GM18505 (cell line): ENCODE measurements at regions not wholly inside any gene's neighbourhood (a gene's known extent, or its start where the extent isn't known, plus 50 kb on each side); places are given as distances from the start of the nearest gene placed in this dataset.
"Not testable (repeated sequence)": the region's sequence is repeated elsewhere in the genome, so short reads cannot be mapped to it uniquely, and the experiment has no call there.

Experiments used
- ATAC-seq: cut with Tn5 transposase; IDR thresholded peaks from one replicate; pipeline ENCODE4 v1.9.1; 2021; ENCODE audit not compliant: unreplicated experiment
- POLR2A ChIP-seq: IDR thresholded peaks from 4 replicates; pipeline ENCODE4 v1.6.1; 2011; ENCODE audit warnings: borderline replicate concordance; ENCODE audit not compliant: insufficient read depth, insufficient read length; ENCODE audit errors: extremely low read depth

- no peak for TF ChIP-seq POLR2A
- ATAC-seq: no peak
Measured at GRCh38 chr4:129232589-129233337, 136.8 kb downstream of the C4orf33 start.

- no peak for ATAC-seq
- TF ChIP-seq POLR2A: no peak
Measured at GRCh38 chr4:129233691-129234090, 137.7 kb downstream of the C4orf33 start.

DNA sequence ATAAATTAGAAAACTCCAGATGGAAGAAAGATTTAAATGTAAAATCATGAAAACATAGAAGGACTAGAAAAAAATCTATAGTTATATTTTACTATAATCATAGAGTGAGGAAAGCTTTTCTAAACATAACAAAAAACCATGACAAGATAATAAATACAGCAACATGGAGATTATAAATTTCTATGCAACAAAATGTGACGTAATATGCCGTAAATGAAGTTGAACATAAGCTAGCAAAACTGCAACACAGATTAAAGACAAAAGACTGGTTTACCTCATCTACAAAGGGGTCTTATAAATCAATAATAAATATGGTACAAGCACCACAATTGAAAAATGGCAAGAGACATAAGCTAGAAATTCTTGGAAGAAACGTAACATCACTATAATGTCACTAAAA lies 140.4 kb downstream of the C4orf33 start:
- no peak for TF ChIP-seq POLR2A

DNA sequence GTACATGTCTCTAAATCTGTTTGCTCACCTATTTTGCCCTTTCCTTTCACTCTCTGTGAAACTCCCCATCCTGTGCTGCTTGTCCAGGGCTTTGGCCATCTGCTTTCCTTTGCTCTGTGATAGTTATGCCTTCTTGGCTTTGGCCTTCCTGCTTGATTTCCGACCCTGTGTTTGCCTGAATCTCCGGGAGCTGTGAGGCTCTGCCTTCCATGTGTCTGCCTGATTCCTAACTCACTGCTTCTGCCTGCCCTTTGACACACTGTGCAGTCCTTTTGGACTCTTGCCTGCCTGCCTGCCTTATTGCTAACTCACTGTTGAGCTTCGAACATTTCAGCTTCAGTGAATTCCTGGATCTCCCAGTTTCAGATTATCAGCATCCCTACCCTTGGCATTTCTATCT lies 143.1 kb downstream of the C4orf33 start:
- no peak for TF ChIP-seq POLR2A
- no peak for ATAC-seq

More for the DNA sequence above, 140.4 kb downstream of the C4orf33 start:
- no peak for ATAC-seq

- no peak for ATAC-seq
- no peak for TF ChIP-seq POLR2A
Measured at GRCh38 chr4:129240816-129241215, 144.9 kb downstream of the C4orf33 start.

GRCh38 chr4:129246145-129246544 lies 150.2 kb downstream of the C4orf33 start:
- no peak for TF ChIP-seq POLR2A
- no peak for ATAC-seq

DNA sequence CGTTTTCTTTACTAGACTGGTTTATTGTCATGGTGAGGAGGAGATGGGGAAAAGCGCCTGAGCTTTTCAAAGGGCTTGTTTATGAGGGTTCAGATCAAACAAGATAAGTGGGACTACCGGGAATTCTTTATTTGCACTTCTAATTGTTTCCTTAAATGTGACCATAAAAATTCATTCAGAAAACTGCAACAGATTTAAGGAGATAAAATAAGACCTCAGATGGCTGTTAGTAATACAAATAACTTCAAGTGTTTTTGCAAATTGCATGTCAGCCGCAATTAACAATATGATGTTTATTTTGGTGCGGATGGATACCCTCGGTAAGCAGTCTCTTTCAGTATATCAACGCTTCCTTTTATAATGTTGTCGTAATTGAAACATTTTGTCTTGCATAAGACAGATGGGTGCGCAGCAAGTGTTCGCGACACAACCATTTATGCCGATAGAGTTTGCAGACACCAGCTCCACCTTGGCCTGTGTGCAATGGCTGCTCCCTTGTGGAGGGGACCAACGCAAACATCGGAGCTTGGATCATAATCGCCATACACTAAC lies 151.0 kb downstream of the C4orf33 start:
- ATAC-seq: no peak
- TF ChIP-seq POLR2A: no peak

DNA sequence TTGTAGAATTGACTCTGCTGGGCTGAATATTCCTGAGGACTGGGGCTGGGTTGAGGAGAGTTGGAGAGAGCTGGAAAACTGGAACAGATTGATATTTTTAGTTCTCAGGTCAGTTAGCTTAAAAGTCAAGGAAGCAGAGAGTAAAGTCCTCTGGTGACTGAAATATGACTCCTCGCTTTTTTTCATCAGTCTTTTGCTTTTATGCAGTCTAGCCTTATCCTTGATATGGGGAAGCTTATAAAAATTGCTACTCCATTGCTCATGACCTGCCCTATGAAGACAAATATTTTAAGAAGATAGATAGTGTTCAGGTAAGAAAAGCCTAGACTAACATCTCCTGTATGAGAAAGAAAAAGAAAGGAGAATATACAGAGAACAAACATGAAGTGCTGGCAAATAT lies 152.7 kb downstream of the C4orf33 start:
- no peak for TF ChIP-seq POLR2A
- ATAC-seq: no peak

GRCh38 chr4:129254126-129254525 lies 158.2 kb downstream of the C4orf33 start:
- no peak for TF ChIP-seq POLR2A
- no peak for ATAC-seq

- no peak for TF ChIP-seq POLR2A
- ATAC-seq: no peak
Measured at GRCh38 chr4:129254526-129254925, 158.6 kb downstream of the C4orf33 start.

GRCh38 chr4:129261584-129261983 lies 165.6 kb downstream of the C4orf33 start:
- no peak for TF ChIP-seq POLR2A
- no peak for ATAC-seq

- no peak for TF ChIP-seq POLR2A
- peak; percentile 98 for ATAC-seq
Measured at GRCh38 chr4:129264008-129264657, 168.2 kb downstream of the C4orf33 start.

GRCh38 chr4:129278868-129279267 lies 182.9 kb downstream of the C4orf33 start:
- TF ChIP-seq POLR2A: no peak
- ATAC-seq: no peak

DNA sequence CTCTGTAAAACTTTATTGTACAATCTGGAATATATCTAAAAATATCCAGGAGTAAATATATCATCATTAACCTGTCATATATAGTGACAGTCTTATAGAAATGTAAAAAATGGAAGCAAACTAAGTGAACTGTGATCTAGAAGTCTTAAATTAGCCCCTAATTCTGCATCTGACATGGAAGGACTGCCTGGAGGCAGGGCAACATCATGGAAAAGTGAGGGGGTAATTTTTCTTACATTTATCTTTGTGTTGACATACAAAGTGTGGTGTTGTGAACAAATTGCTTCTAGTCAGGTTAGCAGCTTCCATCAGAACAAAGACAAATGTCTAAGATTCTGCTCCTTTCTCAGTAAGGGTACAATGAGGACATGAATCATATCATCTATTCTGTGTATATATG lies 186.3 kb downstream of the C4orf33 start:
- TF ChIP-seq POLR2A: no peak
- ATAC-seq: no peak

DNA sequence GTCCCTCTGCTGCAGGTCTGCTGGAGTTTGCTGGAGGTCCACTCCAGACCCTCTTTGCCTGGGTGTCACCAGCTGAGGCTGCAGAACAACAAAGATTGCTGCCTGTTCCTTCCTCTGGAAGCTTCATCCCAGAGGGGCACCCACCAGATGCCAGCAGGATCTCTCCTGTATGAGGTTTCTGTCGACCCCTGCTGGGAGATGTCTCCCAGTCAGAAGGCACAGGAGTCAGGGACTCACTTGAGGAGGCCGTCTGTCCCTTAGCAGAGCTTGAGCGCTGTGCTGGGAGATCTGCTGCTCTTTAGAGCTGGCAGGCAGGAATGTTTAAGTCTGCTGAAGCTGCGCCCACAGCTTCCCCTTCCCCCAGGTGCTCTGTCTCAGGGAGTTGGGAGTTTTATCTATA lies 196.2 kb downstream of the C4orf33 start:
- ATAC-seq: not testable (repeated sequence)

DNA sequence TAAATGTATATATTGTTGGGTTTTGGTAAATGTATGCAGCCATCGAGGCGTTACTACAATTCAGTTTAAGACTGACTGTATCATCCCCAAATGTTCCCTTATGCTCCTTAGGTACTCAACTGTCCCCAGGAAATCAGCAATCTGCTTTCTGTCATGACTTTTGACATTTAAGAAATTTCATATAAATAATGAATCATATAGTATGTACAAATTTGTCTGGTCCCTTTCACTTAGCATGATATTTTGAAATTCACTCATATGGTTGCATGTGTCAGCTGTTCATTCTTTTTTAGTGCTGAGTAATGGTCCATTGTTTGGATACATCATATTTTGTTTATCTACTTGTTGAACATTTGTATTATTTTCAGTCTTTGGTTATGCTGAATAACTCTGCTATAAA lies 218.8 kb downstream of the C4orf33 start:
- TF ChIP-seq POLR2A: no peak
- no peak for ATAC-seq
